Esophagus muscularis mucosa (tissue), 4 donors: ENCODE measurements at regions not wholly inside any gene's neighbourhood (a gene's known extent, or its start where the extent isn't known, plus 50 kb on each side); places are given as distances from the start of the nearest gene placed in this dataset.

Experiments
- DNase-seq: peaks from one replicate; pipeline ENCODE4 v3.0.0-alpha.2; 2017; ENCODE audit errors: extremely low spot score
- H3K27ac ChIP-seq, 4 donors: fragments of 200-600 bp; sonication (generic); replicated peaks in 1 of 4; 1 replicate in 3 of 4; 2 replicates in 1 of 4; pipeline ENCODE4 v1.5.1; 2016 to 2019; ENCODE audit warnings: mild to moderate bottlenecking in 1 of 4
- H3K27me3 ChIP-seq, 4 donors: fragments of 200-600 bp; sonication (generic); one replicate each; pipeline versions ENCODE4 v1.5.1 to v1.6.0; 2016 to 2019
- H3K36me3 ChIP-seq, 4 donors: fragments of 200-600 bp; sonication (generic); one replicate each; pipeline ENCODE4 v1.5.1; 2016 to 2019
- H3K4me1 ChIP-seq, 4 donors: fragments of 200-600 bp; sonication (generic); one replicate each; pipeline ENCODE4 v1.5.1; 2016 to 2019
- H3K4me3 ChIP-seq, 4 donors: fragments of 200-600 bp; sonication (generic); 1 replicate in 2 of 4; 2 replicates in 2 of 4; pipeline ENCODE4 v1.5.1; 2016 to 2019; ENCODE audit warnings: mild to moderate bottlenecking in 4 of 4, moderate library complexity in 1 of 4
- H3K9me3 ChIP-seq, 4 donors: fragments of 200-600 bp; sonication (generic); 1 replicate in 3 of 4; 2 replicates in 1 of 4; pipeline ENCODE4 v1.5.1; 2016 to 2019
- EP300 ChIP-seq: sonication (generic); formaldehyde crosslinking; IDR thresholded peaks from one replicate; pipeline ENCODE4 v1.6.1; 2017; ENCODE audit warnings: antibody characterized with exemption
- POLR2A ChIP-seq: fragments of 450-650 bp; IDR thresholded peaks from one replicate; pipeline ENCODE4 v1.6.1; 2017; ENCODE audit warnings: antibody characterized with exemption, moderate library complexity, mild to moderate bottlenecking, low read depth
- POLR2AphosphoS5 ChIP-seq, 2 donors: sonication (generic); formaldehyde crosslinking; IDR thresholded peaks; one replicate each; pipeline ENCODE4 v1.6.1; 2017; ENCODE audit warnings: antibody characterized with exemption in 2 of 2
- WGBS: methylation state at CpG from one replicate; pipeline ENCODE4 v1.1.5; 2018; 5-methylcytosine and 5-hydroxymethylcytosine counted together
- intact Hi-C: fragments of 100-400 bp; cut with DNase I; formaldehyde crosslinking; loops from one replicate; pipeline ENCODE4 v1.15.1; 2023
- TF ChIP-seq, protein P1 (sequence below), 3 experiments: fragments of 200-600 bp in 2 of 3; fragments of 450-650 bp in 1 of 3; sonication (generic) in 2 of 3; IDR thresholded peaks; one replicate each; pipeline ENCODE4 v1.5.1; 2017 to 2019; ENCODE audit warnings: antibody characterized with exemption in 3 of 3, mild to moderate bottlenecking in 2 of 3, moderate library complexity in 1 of 3

DNA sequence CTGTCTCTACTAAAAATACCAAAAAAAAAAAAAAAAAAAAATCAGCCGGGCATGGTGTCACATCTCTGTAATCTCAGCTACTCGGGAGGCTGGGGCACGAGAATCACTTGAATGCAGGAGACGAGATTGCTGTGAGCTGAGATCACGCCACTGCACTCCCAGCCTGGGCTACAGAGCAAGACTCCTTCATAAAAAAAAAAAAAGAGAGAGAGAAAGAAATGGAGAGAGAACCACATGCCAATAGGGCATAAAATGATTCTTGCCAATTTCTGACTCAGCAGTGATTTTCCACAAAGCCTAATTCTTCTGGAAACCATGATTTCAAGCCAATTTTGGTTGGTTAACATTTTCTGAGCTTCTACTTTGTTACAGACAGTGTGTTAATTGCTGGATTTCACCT is 250.4 kb upstream of the SEL1L start:
- DNase-seq, result no peak
- Histone ChIP-seq H3K4me3 (no peak overlapping the region), H3K9me3 (no peaks in the 10 kb centered on the region), H3K27ac (no peak overlapping the region), H3K27me3 (no peaks in the 10 kb centered on the region), H3K4me1 (no peaks in the 10 kb centered on the region), H3K36me3 (no peaks in the 10 kb centered on the region)
- TF ChIP-seq, protein P1, sequence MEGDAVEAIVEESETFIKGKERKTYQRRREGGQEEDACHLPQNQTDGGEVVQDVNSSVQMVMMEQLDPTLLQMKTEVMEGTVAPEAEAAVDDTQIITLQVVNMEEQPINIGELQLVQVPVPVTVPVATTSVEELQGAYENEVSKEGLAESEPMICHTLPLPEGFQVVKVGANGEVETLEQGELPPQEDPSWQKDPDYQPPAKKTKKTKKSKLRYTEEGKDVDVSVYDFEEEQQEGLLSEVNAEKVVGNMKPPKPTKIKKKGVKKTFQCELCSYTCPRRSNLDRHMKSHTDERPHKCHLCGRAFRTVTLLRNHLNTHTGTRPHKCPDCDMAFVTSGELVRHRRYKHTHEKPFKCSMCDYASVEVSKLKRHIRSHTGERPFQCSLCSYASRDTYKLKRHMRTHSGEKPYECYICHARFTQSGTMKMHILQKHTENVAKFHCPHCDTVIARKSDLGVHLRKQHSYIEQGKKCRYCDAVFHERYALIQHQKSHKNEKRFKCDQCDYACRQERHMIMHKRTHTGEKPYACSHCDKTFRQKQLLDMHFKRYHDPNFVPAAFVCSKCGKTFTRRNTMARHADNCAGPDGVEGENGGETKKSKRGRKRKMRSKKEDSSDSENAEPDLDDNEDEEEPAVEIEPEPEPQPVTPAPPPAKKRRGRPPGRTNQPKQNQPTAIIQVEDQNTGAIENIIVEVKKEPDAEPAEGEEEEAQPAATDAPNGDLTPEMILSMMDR (IDR thresholded peaks at IDR 0.05), result no peak
- TF ChIP-seq POLR2A (no peak), POLR2AphosphoS5 (IDR thresholded peaks at IDR 0.05) (no peak), EP300 (no peak)
- WGBS, result 75% methylated on average over 5 of the region's 5 CpGs
- intact Hi-C loops, result no loop called here

DNA sequence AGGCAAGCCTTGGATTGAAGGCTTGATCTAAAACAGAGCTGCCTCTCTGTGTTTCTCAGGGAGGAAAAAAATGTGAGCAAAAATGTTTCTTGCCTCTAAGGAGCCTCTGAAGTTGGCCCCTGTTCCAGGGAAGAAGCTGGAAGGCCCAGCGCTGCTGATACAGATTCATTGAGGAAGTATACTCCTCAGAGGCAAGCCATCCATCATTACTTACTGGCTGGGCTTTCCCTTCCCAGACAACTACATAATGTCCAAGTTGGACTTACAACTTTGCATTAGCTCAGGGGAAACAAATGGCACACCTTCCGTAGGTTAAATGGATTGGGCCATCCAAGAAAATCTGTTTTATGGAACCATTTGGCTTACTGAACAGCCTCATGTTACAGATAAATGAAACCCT is 263.7 kb upstream of the SEL1L start:
- no peak for TF ChIP-seq POLR2A
- no peak for TF ChIP-seq EP300
- TF ChIP-seq POLR2AphosphoS5 (IDR thresholded peaks at IDR 0.05), result no peak
- TF ChIP-seq, protein P1 (IDR thresholded peaks at IDR 0.05), result no peak
- no peak overlapping the region for H3K4me3 ChIP-seq
- no peaks in the 10 kb centered on the region for H3K27me3 ChIP-seq
- no peaks in the 10 kb centered on the region for H3K36me3 ChIP-seq
- no peak overlapping the region for H3K27ac ChIP-seq
- DNase-seq, result no peak
- 51% methylated on average over 2 of the region's 2 CpGs for WGBS
- H3K9me3 ChIP-seq, result no peaks in the 10 kb centered on the region
- intact Hi-C loops, result no loop called here
- H3K4me1 ChIP-seq, result peaks cover 0 to 11% (median 5%) of the 10 kb centered on the region in 4 donors

DNA sequence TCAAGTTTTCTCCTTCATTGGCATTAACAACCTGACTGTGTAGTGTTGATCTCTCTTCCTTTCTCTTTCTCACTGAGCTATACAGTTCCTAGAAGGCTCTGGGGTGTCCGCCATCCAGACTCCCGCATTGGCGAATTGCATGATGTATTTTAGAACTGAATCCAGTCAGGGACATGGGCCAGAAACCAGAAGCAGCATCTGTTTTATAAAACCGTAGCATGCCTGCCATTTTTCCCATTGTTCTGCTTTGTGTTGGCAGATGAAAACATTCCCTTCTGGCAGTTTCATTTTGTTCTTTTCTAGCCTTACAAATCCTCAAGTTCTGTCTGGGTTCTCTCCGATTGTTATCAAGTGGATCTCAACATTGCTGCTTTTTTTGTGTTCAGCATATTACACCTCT is 268.3 kb upstream of the SEL1L start:
- Histone ChIP-seq H3K9me3 (no peaks in the 10 kb centered on the region), H3K4me1 (peaks cover 0 to 18% (median 12%) of the 10 kb centered on the region in 4 donors), H3K27me3 (no peaks in the 10 kb centered on the region), H3K4me3 (no peak overlapping the region), H3K36me3 (no peaks in the 10 kb centered on the region), H3K27ac (peak overlapping the region in 3 of 4 donors; percentile 5 to 52 (median 47))
- 41% methylated on average over 5 of the region's 5 CpGs for WGBS
- intact Hi-C loops, result no loop called here
- DNase-seq, result no peak
- no peak for TF ChIP-seq EP300
- TF ChIP-seq POLR2AphosphoS5 (IDR thresholded peaks at IDR 0.05), result peak in 1 of 2 donors; percentile 67
- TF ChIP-seq, protein P1 (IDR thresholded peaks at IDR 0.05), result no peak

DNA sequence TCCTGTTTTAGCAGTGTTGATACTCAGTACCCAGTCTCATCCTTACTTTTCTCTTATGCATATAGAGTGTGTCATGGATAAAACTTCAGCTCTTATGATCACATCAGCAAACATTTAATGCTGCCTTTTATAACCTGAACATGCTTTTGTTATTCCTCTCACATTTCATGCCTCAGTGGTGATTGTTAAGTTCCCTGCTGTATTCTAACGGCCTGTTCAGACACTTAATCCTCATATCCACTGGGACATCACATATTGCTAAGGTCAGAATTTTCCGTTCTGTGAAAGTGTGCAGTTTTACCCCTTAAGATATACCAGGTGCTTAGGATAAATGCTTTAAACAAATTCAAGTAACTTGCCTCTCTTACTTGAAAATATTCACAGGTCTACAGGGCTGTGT is 268.7 kb upstream of the SEL1L start:
- no peak overlapping the region for H3K4me3 ChIP-seq
- TF ChIP-seq POLR2A (no peak), EP300 (no peak), POLR2AphosphoS5 (IDR thresholded peaks at IDR 0.05) (no peak)
- TF ChIP-seq, protein P1 (IDR thresholded peaks at IDR 0.05), result no peak
- no peak for DNase-seq
- intact Hi-C loops, result no loop called here
- WGBS, result 48% methylated on average over 2 of the region's 2 CpGs
- no peaks in the 10 kb centered on the region for H3K27me3 ChIP-seq
- no peaks in the 10 kb centered on the region for H3K9me3 ChIP-seq
- H3K27ac ChIP-seq, result peak overlapping the region in 3 of 4 donors; percentile 5 to 52 (median 47)
- H3K36me3 ChIP-seq, result no peaks in the 10 kb centered on the region
- H3K4me1 ChIP-seq, result peaks cover 0 to 18% (median 12%) of the 10 kb centered on the region in 4 donors

DNA sequence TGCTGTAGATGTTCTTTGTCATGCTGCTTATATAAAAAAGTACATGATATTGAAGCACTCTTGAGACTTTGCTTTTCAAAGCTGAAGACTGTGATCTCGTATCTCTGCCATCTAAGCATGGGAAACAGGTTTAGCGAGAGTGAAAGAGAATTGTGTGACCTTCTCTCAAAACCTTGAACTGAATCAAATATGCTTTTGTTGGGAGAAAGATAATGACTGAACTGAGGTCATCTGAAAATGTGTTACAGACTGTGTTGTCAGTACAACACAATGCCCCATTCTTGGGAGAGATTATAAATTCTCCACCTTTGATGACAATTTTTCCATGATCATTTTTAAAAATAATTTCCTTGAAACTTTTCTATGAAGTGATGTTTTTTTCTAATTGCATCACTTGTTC is 272.1 kb upstream of the SEL1L start:
- Histone ChIP-seq H3K4me3 (no peak overlapping the region), H3K9me3 (no peaks in the 10 kb centered on the region), H3K36me3 (no peaks in the 10 kb centered on the region), H3K27ac (no peak overlapping the region), H3K4me1 (peaks cover 0 to 18% (median 12%) of the 10 kb centered on the region in 4 donors), H3K27me3 (no peaks in the 10 kb centered on the region)
- no peak for DNase-seq
- intact Hi-C loops, result no loop called here
- 82% methylated on average over 2 of the region's 2 CpGs for WGBS
- no peak for TF ChIP-seq POLR2AphosphoS5 (IDR thresholded peaks at IDR 0.05)
- no peak for TF ChIP-seq POLR2A
- no peak for TF ChIP-seq EP300
- TF ChIP-seq, protein P1 (IDR thresholded peaks at IDR 0.05), result no peak
